Ovary (tissue), 7 donors: ENCODE measurements at regions not wholly inside any gene's neighbourhood (a gene's known extent, or its start where the extent isn't known, plus 50 kb on each side); places are given as distances from the start of the nearest gene placed in this dataset.

Experiments used
- DNase-seq, 5 donors: peaks; one replicate each; pipeline ENCODE4 v3.0.0-alpha.2; 2019 to 2020
- H3K27ac ChIP-seq, 2 donors: fragments of 200-600 bp; one replicate each; pipeline versions ENCODE4 v1.5.1 to v1.8.0; 2019 to 2022
- H3K27me3 ChIP-seq: fragments of 200-600 bp; one replicate; pipeline ENCODE4 v1.8.0; 2022
- H3K36me3 ChIP-seq: fragments of 200-600 bp; sonication (generic); one replicate; pipeline ENCODE4 v1.5.1; 2019
- H3K4me1 ChIP-seq: one replicate; pipeline ENCODE4 v1.8.1; 2013; ENCODE audit warnings: mild to moderate bottlenecking, moderate library complexity; ENCODE audit not compliant: insufficient read depth
- H3K4me3 ChIP-seq: fragments of 200-600 bp; sonication (generic); one replicate; pipeline ENCODE4 v1.5.1; 2017
- H3K9me3 ChIP-seq, 2 donors: fragments of 200-600 bp in 1 of 2; sonication (generic) in 1 of 2; one replicate each; pipeline versions ENCODE4 v1.5.1 to v1.8.1; 2013 to 2019; ENCODE audit warnings: mild to moderate bottlenecking in 1 of 2, moderate library complexity in 1 of 2
- CTCF ChIP-seq, 3 donors: fragments of 450-650 bp in 2 of 3; fragments of 200-600 bp in 1 of 3; IDR thresholded peaks; one replicate each; pipeline versions ENCODE4 v1.5.1 to v1.8.0; 2016 to 2022; ENCODE audit warnings: antibody characterized with exemption in 3 of 3, mild to moderate bottlenecking in 1 of 3
- EP300 ChIP-seq: sonication (generic); formaldehyde crosslinking; IDR thresholded peaks from one replicate; pipeline ENCODE4 v1.6.1; 2017; ENCODE audit warnings: antibody characterized with exemption
- POLR2A ChIP-seq: fragments of 450-650 bp; IDR thresholded peaks from one replicate; pipeline ENCODE4 v1.6.1; 2017; ENCODE audit warnings: antibody characterized with exemption, mild to moderate bottlenecking, moderate library complexity
- WGBS, 3 donors: extraction: QIAGEN DNeasy Blood & Tissue Kit in 1 of 3; methylation state at CpG; one replicate each; pipeline versions ENCODE4 v1.1.5 to v1.1.7; 2013 to 2017; 5-methylcytosine and 5-hydroxymethylcytosine counted together
- intact Hi-C, 4 donors: fragments of 100-400 bp; cut with DNase I; formaldehyde crosslinking; loops; one replicate each; pipeline versions ENCODE4 v1.11.0 to v1.15.1; 2022 to 2023
- donor health status: DM: no; HTN: no; CAD: no; lungs with moderate emphysema.
- donor health status: DM: no; HTN: no; CAD: no.
- donor health status: Bipolar disorder and iron deficiency.
- donor health status: DM: no; HTN: no; CAD: no.
- donor health status: DM: yes; HTN: yes; CAD: no.

- intact Hi-C loops, result no loop called here
- H3K27ac ChIP-seq, result no peak overlapping the region
- 91 to 94% (median 93%) methylated on average over 1 of the region's 1 CpG for WGBS, 3 donors
- no peak overlapping the region for H3K4me3 ChIP-seq
- no peaks in the 10 kb centered on the region for H3K9me3 ChIP-seq
- H3K4me1 ChIP-seq, result peaks cover 1% of the 10 kb centered on the region
- no peak for TF ChIP-seq POLR2A
- TF ChIP-seq CTCF (IDR thresholded peaks at IDR 0.05), result no peak
- TF ChIP-seq EP300, result no peak
- DNase-seq, result no peak
- H3K27me3 ChIP-seq, result no peaks in the 10 kb centered on the region
- H3K36me3 ChIP-seq, result no peaks in the 10 kb centered on the region
These were observed 96.7 kb upstream of the SLC25A13 start for GRCh38 chr7:96418581-96418980.

- 9 to 14% (median 13%) methylated on average over 1 of the region's 1 CpG for WGBS, 3 donors
- H3K9me3 ChIP-seq, result no peaks in the 10 kb centered on the region
- H3K27me3 ChIP-seq, result no peaks in the 10 kb centered on the region
- intact Hi-C loops, result no loop called here
- no peak overlapping the region for H3K27ac ChIP-seq
- no peaks in the 10 kb centered on the region for H3K36me3 ChIP-seq
- TF ChIP-seq CTCF (IDR thresholded peaks at IDR 0.05) (no peak), POLR2A (no peak), EP300 (no peak)
- no peak for DNase-seq
- H3K4me3 ChIP-seq, result no peak overlapping the region
- peaks cover 1% of the 10 kb centered on the region for H3K4me1 ChIP-seq
These were observed 95.9 kb upstream of the SLC25A13 start for GRCh38 chr7:96417784-96418183.

- WGBS, 3 donors, result 0 to 4% (median 1%) methylated on average over 1 of the region's 1 CpG
- Histone ChIP-seq H3K27ac (no peak overlapping the region), H3K4me1 (peaks cover 1% of the 10 kb centered on the region)
These were observed 94.7 kb upstream of the SLC25A13 start for GRCh38 chr7:96416599-96416998.

GRCh38 chr7:96416116-96416515 is 94.2 kb upstream of the SLC25A13 start:
- 9 to 28% (median 26%) methylated on average over 3 of the region's 3 CpGs for WGBS, 3 donors
- Histone ChIP-seq H3K4me1 (peaks cover 1% of the 10 kb centered on the region), H3K4me3 (no peak overlapping the region), H3K27me3 (no peaks in the 10 kb centered on the region), H3K36me3 (no peaks in the 10 kb centered on the region), H3K27ac (no peak overlapping the region), H3K9me3 (no peaks in the 10 kb centered on the region)
- DNase-seq, result no peak
- intact Hi-C loops, result no loop called here
- TF ChIP-seq EP300 (no peak), POLR2A (no peak), CTCF (IDR thresholded peaks at IDR 0.05) (no peak)

More at GRCh38 chr7:96416599-96416998, 94.7 kb upstream of the SLC25A13 start:
- H3K27me3 ChIP-seq, result no peaks in the 10 kb centered on the region
- TF ChIP-seq CTCF (IDR thresholded peaks at IDR 0.05) (no peak), POLR2A (no peak), EP300 (no peak)
- intact Hi-C loops, result no loop called here
- no peaks in the 10 kb centered on the region for H3K36me3 ChIP-seq
- no peak overlapping the region for H3K4me3 ChIP-seq
- DNase-seq, result no peak
- H3K9me3 ChIP-seq, result no peaks in the 10 kb centered on the region
